GM12878 (cell line): ENCODE measurements at regions not wholly inside any gene's neighbourhood (a gene's known extent, or its start where the extent isn't known, plus 50 kb on each side); places are given as distances from the start of the nearest gene placed in this dataset.

Experiments
- ATAC-seq: fragments of 200-7000 bp; cut with Tn5 transposase; 3 replicates; pipeline ENCODE4 v1.9.1; 2020; ENCODE audit warnings: mild to moderate bottlenecking, moderate library complexity
- BruUV-seq: library from RNA; stranded (reverse); fragments of 400-500 nt; replicated peaks from 2 replicates; lab custom pipeline; 2021; lab: Mats Ljungman, UMichigan
- CTCF ChIA-PET: fragments of 300-600 bp; sonication (Branson Sonifier 250); formaldehyde crosslinking; extraction: SDS; loops from one replicate; lab custom pipeline; 2021; ENCODE audit warnings: inconsistent platforms; lab: Yijun Ruan, JAX
- POLR2A ChIA-PET: fragments of 350-600 bp; formaldehyde crosslinking; extraction: SDS; loops from one replicate; lab custom pipeline; 2021; ENCODE audit warnings: inconsistent platforms; lab: Charles Lee
- RAD21 ChIA-PET: fragments of 300-600 bp; sonication (Branson Sonifier 250); formaldehyde crosslinking; loops from one replicate; lab custom pipeline; 2023; ENCODE audit warnings: antibody characterized with exemption; ENCODE audit not compliant: unreplicated experiment; lab: Charles Lee
- SMC1A ChIA-PET: fragments of 300-600 bp; sonication (Branson Sonifier 250); formaldehyde crosslinking; loops from one replicate; lab custom pipeline; 2023; ENCODE audit not compliant: unreplicated experiment, uncharacterized antibody; lab: Charles Lee
- DNase-seq: peaks from one replicate; pipeline ENCODE4 v3.0.0-alpha.2; 2011; ENCODE audit warnings: low read depth, low spot score
- FAIRE-seq: peaks from 3 replicates; lab custom pipeline; 2011; peaks lifted over from hg19 to GRCh38; lab: Jason Lieb, UNC
- H2AFZ ChIP-seq: 2 replicates; pipeline ENCODE4 v1.6.0; 2011; ENCODE audit warnings: low read depth, low read length, control low read depth; ENCODE audit not compliant: control insufficient read depth
- H3K27ac ChIP-seq: 2 replicates; pipeline ENCODE4 v1.5.1; 2011; ENCODE audit warnings: control low read depth; ENCODE audit not compliant: control insufficient read depth, insufficient read depth
- H3K27me3 ChIP-seq, 2 experiments: replicated peaks in 1 of 2; 2 replicates each; pipeline versions ENCODE4 v1.6.0 to v1.6.1; 2011; ENCODE audit warnings: low read length in 1 of 2; ENCODE audit not compliant: control insufficient read depth in 2 of 2, insufficient read depth in 2 of 2
- H3K36me3 ChIP-seq, 2 experiments: 2 replicates each; pipeline ENCODE4 v1.5.1; 2011; ENCODE audit warnings: low read length in 1 of 2; ENCODE audit not compliant: control insufficient read depth in 2 of 2, insufficient read depth in 2 of 2
- H3K4me1 ChIP-seq: 2 replicates; pipeline ENCODE4 v1.6.1; 2011; ENCODE audit warnings: mild to moderate bottlenecking, low read length, moderate library complexity, mixed read lengths; ENCODE audit not compliant: control insufficient read depth, insufficient read depth
- H3K4me2 ChIP-seq: 2 replicates; pipeline ENCODE4 v1.6.0; 2011; ENCODE audit warnings: control low read depth; ENCODE audit not compliant: control insufficient read depth, insufficient read depth
- H3K4me3 ChIP-seq: fragments of 200-600 bp; sonication (generic); 2 replicates; pipeline ENCODE4 v1.5.1; 2016
- H3K79me2 ChIP-seq: 2 replicates; pipeline ENCODE4 v1.6.0; 2011; ENCODE audit warnings: low read length; ENCODE audit not compliant: control insufficient read depth, insufficient read depth
- H3K9ac ChIP-seq: 2 replicates; pipeline ENCODE4 v1.8.0; 2011; ENCODE audit warnings: low read length, control low read depth, mixed read lengths; ENCODE audit not compliant: control insufficient read depth, insufficient read depth
- H3K9me3 ChIP-seq: replicated peaks from 3 replicates; pipeline ENCODE4 v1.5.1; 2011; ENCODE audit warnings: mild to moderate bottlenecking, low read length; ENCODE audit not compliant: control insufficient read depth, insufficient read depth
- H4K20me1 ChIP-seq: 2 replicates; pipeline ENCODE4 v1.6.0; 2011; ENCODE audit not compliant: control insufficient read depth, insufficient read depth
- ELK1 ChIP-seq: IDR thresholded peaks from 2 replicates; pipeline ENCODE4 v1.6.1; 2012; ENCODE audit warnings: low read depth, low read length, improper control_type of control experiment
- KDM1A ChIP-seq: fragments of 200-600 bp; sonication (generic); IDR thresholded peaks from 2 replicates; pipeline ENCODE4 v1.6.1; 2016; ENCODE audit warnings: borderline replicate concordance
- MXI1 ChIP-seq: fragments of 150-350 bp; IDR thresholded peaks from 2 replicates; pipeline ENCODE4 v1.6.1; 2011; ENCODE audit warnings: low read depth, mild to moderate bottlenecking, inconsistent platforms, low read length, improper control_type of control experiment
- SKIL ChIP-seq: fragments of 450-650 bp; IDR thresholded peaks from 2 replicates; pipeline ENCODE4 v1.6.1; 2017; ENCODE audit warnings: mild to moderate bottlenecking, low read depth, inconsistent platforms; ENCODE audit not compliant: poor library complexity, severe bottlenecking
- STAT1 ChIP-seq: fragments of 450-650 bp; conservative IDR thresholded peaks from 2 replicates; pipeline ENCODE4 v1.6.1; 2014; ENCODE audit warnings: antibody characterized with exemption, mild to moderate bottlenecking
- USF2 ChIP-seq: IDR thresholded peaks from 2 replicates; pipeline ENCODE4 v1.6.1; 2011; ENCODE audit warnings: low read depth, low read length, improper control_type of control experiment, borderline replicate concordance
- WGBS: methylation state at CpG from one replicate; pipeline ENCODE4 v1.1.6; 2016; ENCODE audit warnings: low lambda C conversion rate; ENCODE audit not compliant: insufficient replicate concordance, insufficient coverage; ENCODE audit errors: missing lambda C conversion rate; 5-methylcytosine and 5-hydroxymethylcytosine counted together
- in situ Hi-C: fragments of 300-500 bp; cut with MboI; formaldehyde crosslinking; loops from 9 replicates; pipeline ENCODE4 v1.14.3; 2018; ENCODE audit warnings: mixed read lengths
- intact Hi-C: fragments of 100-400 bp; cut with micrococcal nuclease; formaldehyde crosslinking; loops from one replicate; pipeline ENCODE4 v1.14.2; 2022; ENCODE audit not compliant: unreplicated experiment

GRCh38 chr2:115303-115702, 69.0 kb upstream of the FAM110C start:
- Histone ChIP-seq H2AFZ (no peak overlapping the region), H3K9ac (no peak overlapping the region), H3K9me3 (no peaks in the 10 kb centered on the region), H3K4me3 (no peak overlapping the region), H3K27ac (no peak overlapping the region), H3K4me2 (no peak overlapping the region), H3K79me2 (no peaks in the 10 kb centered on the region), H4K20me1 (no peaks in the 10 kb centered on the region), H3K36me3 (no peaks in the 10 kb centered on the region), H3K27me3 (no peaks in the 10 kb centered on the region), H3K4me1 (no peaks in the 10 kb centered on the region)
- in situ Hi-C loops: no loop called here
- ATAC-seq (no peak), DNase-seq (no peak), FAIRE-seq (no peak)
- intact Hi-C loops: no loop called here
- ChIA-PET RAD21 (no interaction called here), POLR2A (no interaction called here), CTCF (no interaction called here), SMC1A (no interaction called here)
- TF ChIP-seq SKIL (no peak), STAT1 (no peak), KDM1A (no peak), ELK1 (no peak), USF2 (no peak), MXI1 (no peak)
- 11% methylated on average over 3 of the region's 3 CpGs for WGBS
- BruUV-seq: no TSS peak
